Erythroblast (primary cell): ENCODE measurements at regions not wholly inside any gene's neighbourhood (a gene's known extent, or its start where the extent isn't known, plus 50 kb on each side); places are given as distances from the start of the nearest gene placed in this dataset.

Source experiments
- GATA1 ChIP-seq: IDR thresholded peaks from 2 replicates; pipeline ENCODE4 v1.6.1; 2011; ENCODE audit warnings: low read depth, mild to moderate bottlenecking, control low read depth, low read length, moderate library complexity
- POLR2A ChIP-seq: IDR thresholded peaks from 2 replicates; pipeline ENCODE4 v1.6.1; 2011; ENCODE audit warnings: mild to moderate bottlenecking, low read length

DNA sequence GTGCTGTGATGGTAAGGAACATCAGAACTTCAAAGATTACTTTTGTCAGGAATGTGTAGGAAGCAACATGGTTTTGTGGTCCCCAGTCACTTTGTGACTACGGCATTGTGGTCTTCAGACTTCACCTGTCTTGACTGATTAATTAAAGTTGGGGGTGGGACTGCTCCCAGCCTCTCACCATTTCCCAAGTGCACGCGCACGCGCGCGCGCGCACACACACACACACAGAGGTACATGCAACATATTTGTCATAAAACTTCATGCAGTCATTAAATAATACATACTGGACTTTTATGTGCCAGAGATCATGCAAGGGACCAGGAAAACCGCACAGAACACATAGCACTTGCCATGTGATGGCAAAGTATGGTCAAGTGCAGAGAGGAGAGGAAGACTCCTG lies 181.2 kb downstream of the EVX1 start:
- TF ChIP-seq POLR2A, result no peak
- no peak for TF ChIP-seq GATA1
